ENCODE measurements at regions not wholly inside any gene's neighbourhood (a gene's known extent, or its start where the extent isn't known, plus 50 kb on each side); places are given as distances from the start of the nearest gene placed in this dataset.

DNA sequence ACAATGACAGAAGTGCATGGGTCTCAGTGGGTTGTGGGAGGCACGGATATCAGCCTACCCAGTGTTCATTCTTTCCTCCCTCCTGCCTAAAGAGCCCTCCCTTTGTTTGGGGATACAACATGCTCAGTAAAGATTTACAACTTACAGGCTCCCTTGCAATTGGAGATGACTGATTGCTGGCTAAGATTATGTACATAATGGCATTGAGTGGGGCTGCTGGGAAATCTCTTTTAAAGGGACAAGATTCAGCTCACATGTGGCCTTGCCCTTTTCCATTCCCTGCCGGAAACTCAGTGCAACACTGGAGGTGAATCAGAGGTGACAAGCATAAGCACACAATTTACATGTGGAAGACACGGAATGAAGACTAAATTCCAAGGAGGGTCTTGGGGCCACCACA lies 83.7 kb upstream of the CHRM3 start:
- TF ChIP-seq, protein P1, sequence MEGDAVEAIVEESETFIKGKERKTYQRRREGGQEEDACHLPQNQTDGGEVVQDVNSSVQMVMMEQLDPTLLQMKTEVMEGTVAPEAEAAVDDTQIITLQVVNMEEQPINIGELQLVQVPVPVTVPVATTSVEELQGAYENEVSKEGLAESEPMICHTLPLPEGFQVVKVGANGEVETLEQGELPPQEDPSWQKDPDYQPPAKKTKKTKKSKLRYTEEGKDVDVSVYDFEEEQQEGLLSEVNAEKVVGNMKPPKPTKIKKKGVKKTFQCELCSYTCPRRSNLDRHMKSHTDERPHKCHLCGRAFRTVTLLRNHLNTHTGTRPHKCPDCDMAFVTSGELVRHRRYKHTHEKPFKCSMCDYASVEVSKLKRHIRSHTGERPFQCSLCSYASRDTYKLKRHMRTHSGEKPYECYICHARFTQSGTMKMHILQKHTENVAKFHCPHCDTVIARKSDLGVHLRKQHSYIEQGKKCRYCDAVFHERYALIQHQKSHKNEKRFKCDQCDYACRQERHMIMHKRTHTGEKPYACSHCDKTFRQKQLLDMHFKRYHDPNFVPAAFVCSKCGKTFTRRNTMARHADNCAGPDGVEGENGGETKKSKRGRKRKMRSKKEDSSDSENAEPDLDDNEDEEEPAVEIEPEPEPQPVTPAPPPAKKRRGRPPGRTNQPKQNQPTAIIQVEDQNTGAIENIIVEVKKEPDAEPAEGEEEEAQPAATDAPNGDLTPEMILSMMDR (IDR thresholded peaks at IDR 0.05; ENCODE audit: insufficient read depth, low read depth, low read length): no peak
- TF ChIP-seq EZH2 (IDR thresholded peaks at IDR 0.05; ENCODE audit: insufficient read depth, low read length): no peak

Measured in astrocyte (in vitro differentiated cells and primary cell).